T-helper 2 cell treated with Interferon-gamma antibody and Interleukin-4, amounts not matched to agents 5 μg/mL and 100 μg/mL, for 36 hours (primary cell): ENCODE measurements at regions not wholly inside any gene's neighbourhood (a gene's known extent, or its start where the extent isn't known, plus 50 kb on each side); places are given as distances from the start of the nearest gene placed in this dataset.

Source experiments
- DNase-seq: peaks from one replicate; pipeline ENCODE4 v3.0.0; 2021; ENCODE audit warnings: low spot score
- H3K27ac Mint-ChIP-seq: one replicate; pipeline ENCODE4 v1.8.0; 2021; ENCODE audit warnings: mild to moderate bottlenecking, mixed read lengths
- H3K27me3 Mint-ChIP-seq: one replicate; pipeline ENCODE4 v1.8.0; 2021; ENCODE audit warnings: low read depth, mixed read lengths
- H3K36me3 Mint-ChIP-seq: one replicate; pipeline ENCODE4 v1.8.0; 2021; ENCODE audit warnings: low read depth, mixed read lengths
- H3K4me1 Mint-ChIP-seq: one replicate; pipeline ENCODE4 v1.8.0; 2021; ENCODE audit warnings: low read depth, mixed read lengths
- H3K4me3 Mint-ChIP-seq: one replicate; pipeline ENCODE4 v1.8.0; 2022; ENCODE audit warnings: mild to moderate bottlenecking, moderate library complexity, mixed read lengths
- H3K9me3 Mint-ChIP-seq: one replicate; pipeline ENCODE4 v1.8.0; 2021; ENCODE audit warnings: mixed read lengths

DNA sequence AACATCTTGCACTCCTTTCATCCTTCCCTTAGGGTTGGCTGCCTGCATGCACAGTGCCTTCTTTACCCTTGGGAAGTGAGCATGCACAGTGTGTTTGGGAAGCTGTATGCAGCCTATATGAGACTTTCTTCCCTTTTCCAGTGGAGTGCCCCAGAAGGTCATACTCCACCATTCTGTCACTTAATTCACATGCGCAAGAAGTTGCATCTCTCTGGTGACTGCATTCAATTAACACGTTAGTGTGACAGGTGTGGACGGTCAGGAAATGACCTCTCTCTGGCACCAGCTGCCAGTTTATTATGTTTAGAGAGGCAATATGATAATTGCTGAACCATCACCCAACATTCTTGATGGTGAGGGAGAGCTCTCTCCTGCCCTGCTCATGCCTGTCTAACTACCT lies 770.0 kb downstream of the FLRT2 start:
- Mint-ChIP-seq H3K4me3 (no peak overlapping the region), H3K9me3 (peaks cover 11% of the 10 kb centered on the region), H3K4me1 (no peaks in the 10 kb centered on the region), H3K36me3 (no peaks in the 10 kb centered on the region), H3K27ac (no peak overlapping the region), H3K27me3 (no peaks in the 10 kb centered on the region)
- no peak for DNase-seq

DNA sequence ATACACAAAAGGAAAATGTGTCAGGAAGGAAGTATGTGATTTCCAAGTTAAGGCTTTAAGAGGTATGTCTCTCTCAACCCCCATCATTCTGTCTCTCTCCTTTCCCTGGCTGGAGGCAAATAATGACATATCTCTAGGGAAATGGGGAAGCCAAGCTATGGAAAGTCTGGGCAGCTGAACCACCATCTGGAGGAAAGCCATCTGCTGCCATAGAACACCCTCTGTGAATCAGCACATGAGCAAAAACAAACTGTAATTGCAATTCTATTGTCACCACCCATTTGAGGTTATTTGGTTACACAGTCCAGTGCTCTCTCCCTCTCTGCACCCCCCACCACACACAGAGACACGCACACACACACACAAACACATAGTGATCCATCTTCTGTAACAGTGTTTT lies 766.2 kb downstream of the FLRT2 start:
- H3K4me3 Mint-ChIP-seq: no peak overlapping the region
- H3K27ac Mint-ChIP-seq: no peak overlapping the region
- no peaks in the 10 kb centered on the region for H3K27me3 Mint-ChIP-seq
- no peaks in the 10 kb centered on the region for H3K36me3 Mint-ChIP-seq
- DNase-seq: no peak
- peaks cover 11% of the 10 kb centered on the region for H3K9me3 Mint-ChIP-seq
- no peaks in the 10 kb centered on the region for H3K4me1 Mint-ChIP-seq

DNA sequence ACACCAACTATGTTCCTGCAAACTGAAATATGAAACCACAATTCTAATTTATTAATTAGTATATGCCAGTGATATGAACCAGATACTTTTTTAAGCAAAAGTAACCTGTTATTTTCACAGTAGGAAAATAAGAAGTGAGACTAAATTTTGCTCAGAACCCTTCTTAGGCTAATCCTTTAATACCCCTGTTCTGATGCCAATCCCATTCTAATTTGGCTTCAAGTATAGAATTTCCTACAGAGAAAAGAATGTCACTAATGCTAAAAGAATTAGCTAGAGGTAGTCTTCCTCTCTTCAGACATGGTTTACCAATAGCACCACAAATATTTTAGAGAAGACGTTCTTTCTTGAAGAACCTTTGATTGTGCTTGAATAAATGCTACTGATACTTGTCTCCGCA lies 758.4 kb downstream of the FLRT2 start:
- no peaks in the 10 kb centered on the region for H3K36me3 Mint-ChIP-seq
- no peak for DNase-seq

DNA sequence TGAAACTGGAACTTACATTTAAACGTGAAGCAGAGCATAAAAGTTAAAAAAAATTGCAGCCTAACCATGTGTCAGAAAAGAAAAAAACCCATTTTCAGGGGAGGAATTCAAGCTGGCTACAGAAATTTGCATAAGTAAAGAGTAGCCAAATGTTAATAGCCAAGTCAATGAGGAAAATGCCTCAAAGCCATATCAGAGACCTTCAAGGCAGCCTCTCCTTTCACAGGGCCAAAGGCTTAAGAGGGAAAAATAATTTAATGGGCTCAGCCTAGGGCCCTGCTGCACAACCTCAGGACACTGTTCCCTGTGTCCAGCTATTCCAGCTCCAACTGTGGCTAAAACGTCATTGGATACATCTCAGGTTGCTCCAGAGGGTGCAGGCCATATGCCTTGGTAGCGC lies 749.5 kb downstream of the FLRT2 start:
- no peaks in the 10 kb centered on the region for H3K4me1 Mint-ChIP-seq
- no peaks in the 10 kb centered on the region for H3K27me3 Mint-ChIP-seq
- DNase-seq: no peak
- no peak overlapping the region for H3K4me3 Mint-ChIP-seq
- H3K9me3 Mint-ChIP-seq: peaks cover 16% of the 10 kb centered on the region
- no peaks in the 10 kb centered on the region for H3K36me3 Mint-ChIP-seq
- H3K27ac Mint-ChIP-seq: no peak overlapping the region

More for the DNA sequence above, 758.4 kb downstream of the FLRT2 start:
- Mint-ChIP-seq H3K4me3 (no peak overlapping the region), H3K27me3 (no peaks in the 10 kb centered on the region), H3K4me1 (no peaks in the 10 kb centered on the region), H3K9me3 (peaks cover 4% of the 10 kb centered on the region), H3K27ac (no peak overlapping the region)

DNA sequence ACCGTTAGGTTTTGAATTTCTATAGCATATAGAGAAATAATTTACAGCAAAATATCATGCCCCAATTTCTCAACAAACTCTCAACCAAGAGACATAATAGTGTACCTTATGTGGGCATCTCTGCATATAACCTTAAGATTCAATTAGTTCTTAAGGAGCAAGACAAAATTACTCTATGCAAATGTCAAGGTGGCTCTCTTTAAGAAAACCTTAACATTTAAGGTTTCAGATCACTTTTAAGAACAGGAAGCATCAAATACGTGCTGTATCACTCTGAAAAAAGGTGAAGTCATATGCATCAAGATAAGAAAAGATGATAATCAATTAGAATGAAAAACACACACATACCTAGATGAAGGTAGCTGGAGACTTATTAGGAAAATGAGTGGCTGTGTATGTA lies 728.0 kb downstream of the FLRT2 start:
- H3K27ac Mint-ChIP-seq: no peak overlapping the region
- H3K4me1 Mint-ChIP-seq: no peaks in the 10 kb centered on the region

DNA sequence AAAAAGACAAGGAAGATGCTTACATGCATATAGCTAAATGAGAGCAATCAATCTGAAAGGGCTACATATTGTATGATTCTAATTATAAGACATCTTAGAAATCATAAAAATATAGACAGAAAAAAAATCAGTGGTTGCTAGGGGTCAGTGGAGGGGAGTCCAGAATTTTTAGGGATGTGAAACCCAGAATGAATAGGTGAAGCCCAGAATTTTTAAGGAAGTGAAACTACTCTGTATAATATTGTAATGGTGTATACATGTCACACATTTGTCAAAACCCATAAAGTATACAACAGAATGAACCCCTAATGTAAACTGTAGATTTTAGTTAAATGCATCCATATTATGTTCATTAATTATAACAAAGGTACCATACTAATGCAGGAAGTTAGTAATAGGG lies 713.2 kb downstream of the FLRT2 start:
- DNase-seq: no peak
- Mint-ChIP-seq H3K27ac (no peak overlapping the region), H3K36me3 (no peaks in the 10 kb centered on the region), H3K27me3 (no peaks in the 10 kb centered on the region), H3K4me3 (no peak overlapping the region), H3K4me1 (no peaks in the 10 kb centered on the region), H3K9me3 (peaks cover 13% of the 10 kb centered on the region)

More for the DNA sequence above, 728.0 kb downstream of the FLRT2 start:
- Mint-ChIP-seq H3K4me3 (no peak overlapping the region), H3K9me3 (peaks cover 3% of the 10 kb centered on the region), H3K27me3 (no peaks in the 10 kb centered on the region), H3K36me3 (no peaks in the 10 kb centered on the region)
- DNase-seq: no peak

DNA sequence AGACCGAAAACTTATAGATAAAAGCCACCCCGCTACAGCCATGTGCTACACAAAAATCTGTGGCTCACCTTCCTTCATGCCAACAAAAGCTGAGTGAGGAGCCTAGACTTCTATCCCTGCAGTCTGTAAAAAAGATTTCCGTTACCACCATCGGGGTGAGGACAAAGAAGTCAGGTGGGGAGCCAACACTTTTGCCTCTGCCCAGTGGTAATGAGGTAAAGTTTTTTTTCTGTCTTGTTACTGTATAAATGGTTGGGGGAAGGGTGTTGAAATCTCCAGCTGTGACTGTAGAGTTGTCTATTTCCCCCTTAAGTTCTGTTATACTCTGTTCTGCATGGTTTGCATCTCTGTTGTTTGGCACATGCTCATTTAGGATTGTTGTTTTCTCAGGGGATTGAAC lies 707.8 kb downstream of the FLRT2 start:
- H3K9me3 Mint-ChIP-seq: peaks cover 23% of the 10 kb centered on the region
- no peaks in the 10 kb centered on the region for H3K27me3 Mint-ChIP-seq
- no peak overlapping the region for H3K4me3 Mint-ChIP-seq
- H3K36me3 Mint-ChIP-seq: no peaks in the 10 kb centered on the region
- H3K27ac Mint-ChIP-seq: no peak overlapping the region
- no peaks in the 10 kb centered on the region for H3K4me1 Mint-ChIP-seq
- no peak for DNase-seq

DNA sequence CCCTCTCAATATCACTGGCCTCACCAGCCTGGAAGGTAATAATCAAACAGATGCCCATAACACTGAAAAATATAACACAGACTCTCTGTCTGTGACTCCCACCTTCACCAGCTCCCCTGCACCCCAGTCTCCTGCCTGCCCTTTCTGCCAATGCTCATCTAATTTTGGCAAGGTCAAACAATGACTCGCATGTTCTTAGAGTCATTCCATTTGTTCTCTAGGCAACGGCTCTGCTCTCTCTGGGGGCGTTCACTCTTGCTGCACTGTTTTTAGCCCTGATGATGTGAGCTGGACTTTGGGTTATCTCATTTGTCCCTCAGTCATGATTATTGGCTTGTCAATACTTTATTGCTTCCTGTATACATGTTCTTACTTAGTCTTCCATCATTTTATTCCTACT lies 691.8 kb downstream of the FLRT2 start:
- Mint-ChIP-seq H3K27ac (no peak overlapping the region), H3K4me3 (no peak overlapping the region), H3K27me3 (no peaks in the 10 kb centered on the region), H3K9me3 (no peaks in the 10 kb centered on the region), H3K36me3 (no peaks in the 10 kb centered on the region), H3K4me1 (no peaks in the 10 kb centered on the region)
- DNase-seq: no peak

DNA sequence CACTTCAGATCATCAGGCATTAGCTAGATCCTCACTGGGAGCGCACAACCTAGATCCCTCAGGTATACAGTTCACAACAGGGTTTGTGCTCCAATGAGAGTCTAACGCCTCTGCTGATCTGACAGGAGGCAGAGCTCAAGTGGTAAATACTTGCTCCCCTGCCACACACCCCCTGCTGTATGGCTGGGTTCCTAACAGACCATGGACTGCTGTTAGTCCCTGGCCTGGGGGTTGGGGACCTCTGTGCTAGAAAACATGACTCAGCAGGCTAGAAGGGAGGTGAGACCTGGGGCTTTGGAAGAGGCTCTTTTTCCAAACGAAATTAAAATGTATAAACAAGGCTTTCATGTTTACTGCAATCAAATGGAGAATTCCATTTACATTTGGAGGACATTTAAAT lies 691.1 kb downstream of the FLRT2 start:
- DNase-seq: no peak
- Mint-ChIP-seq H3K4me3 (no peak overlapping the region), H3K9me3 (no peaks in the 10 kb centered on the region), H3K36me3 (no peaks in the 10 kb centered on the region), H3K4me1 (no peaks in the 10 kb centered on the region), H3K27me3 (no peaks in the 10 kb centered on the region), H3K27ac (no peak overlapping the region)

DNA sequence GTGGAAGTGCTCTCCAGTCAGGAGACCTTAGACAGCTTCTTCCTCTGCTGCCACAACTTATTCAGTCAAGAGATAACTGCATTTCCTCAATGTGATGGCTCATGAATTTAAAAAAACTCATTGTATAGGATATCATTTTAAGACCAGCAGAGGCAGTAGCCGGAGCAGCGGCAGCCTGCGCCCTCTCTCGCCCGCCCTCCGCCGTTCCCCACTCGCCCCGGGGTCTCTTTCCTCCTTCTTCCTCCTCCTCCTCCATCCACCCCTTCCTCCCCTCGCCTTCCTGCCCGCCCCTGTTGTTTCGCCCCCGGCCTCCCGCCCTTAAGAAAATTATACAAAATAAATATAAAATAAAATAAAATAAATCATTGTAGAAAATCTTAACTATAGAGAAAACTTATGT lies 687.6 kb downstream of the FLRT2 start:
- no peaks in the 10 kb centered on the region for H3K36me3 Mint-ChIP-seq
- no peaks in the 10 kb centered on the region for H3K9me3 Mint-ChIP-seq
- no peak overlapping the region for H3K27ac Mint-ChIP-seq
- H3K4me1 Mint-ChIP-seq: no peaks in the 10 kb centered on the region
- DNase-seq: no peak
- no peak overlapping the region for H3K4me3 Mint-ChIP-seq
- no peaks in the 10 kb centered on the region for H3K27me3 Mint-ChIP-seq

DNA sequence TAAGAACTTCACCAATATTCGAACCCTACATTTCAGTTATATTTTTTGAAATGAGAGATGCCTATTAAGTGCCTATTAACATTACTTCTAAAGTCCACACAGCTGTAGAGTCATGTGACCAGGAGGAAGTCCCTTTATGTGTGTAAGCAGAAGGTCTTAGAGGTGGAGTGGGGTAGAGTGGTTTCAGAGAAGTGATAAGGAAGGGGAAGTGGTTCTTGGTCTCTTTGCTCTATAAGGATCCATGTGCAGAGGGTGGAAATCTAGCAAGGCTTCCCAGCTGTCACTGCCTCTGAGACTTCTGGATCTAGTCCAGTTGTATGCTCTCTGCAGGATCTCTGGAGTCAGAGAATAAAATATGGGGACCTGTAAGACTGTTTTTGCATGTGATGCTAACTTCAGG lies 673.9 kb downstream of the FLRT2 start:
- Mint-ChIP-seq H3K9me3 (peaks cover 22% of the 10 kb centered on the region), H3K27me3 (no peaks in the 10 kb centered on the region), H3K4me3 (no peak overlapping the region), H3K27ac (no peak overlapping the region), H3K4me1 (no peaks in the 10 kb centered on the region), H3K36me3 (no peaks in the 10 kb centered on the region)
- no peak for DNase-seq

DNA sequence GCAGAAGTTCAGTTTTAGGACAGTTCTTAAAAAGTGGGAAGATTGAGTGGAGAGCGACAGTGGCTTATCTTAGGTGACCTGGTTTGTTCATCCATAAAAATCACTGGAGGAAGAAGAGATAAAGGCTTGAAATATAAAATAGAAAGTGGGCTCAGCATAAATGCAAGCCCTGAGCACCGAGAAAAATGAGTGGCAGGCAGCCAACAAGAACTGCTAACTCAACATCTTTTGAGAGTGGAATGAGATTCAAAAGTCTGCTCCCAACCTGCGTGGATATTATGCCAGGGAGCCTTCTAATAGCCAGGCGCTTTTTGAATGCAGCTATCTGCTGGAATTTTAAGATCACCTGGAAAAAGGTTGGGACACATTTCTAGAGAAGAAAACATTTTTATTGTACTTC lies 666.5 kb downstream of the FLRT2 start:
- Mint-ChIP-seq H3K27ac (no peak overlapping the region), H3K36me3 (no peaks in the 10 kb centered on the region), H3K4me3 (no peak overlapping the region), H3K9me3 (peaks cover 2% of the 10 kb centered on the region), H3K4me1 (no peaks in the 10 kb centered on the region), H3K27me3 (no peaks in the 10 kb centered on the region)
- no peak for DNase-seq

DNA sequence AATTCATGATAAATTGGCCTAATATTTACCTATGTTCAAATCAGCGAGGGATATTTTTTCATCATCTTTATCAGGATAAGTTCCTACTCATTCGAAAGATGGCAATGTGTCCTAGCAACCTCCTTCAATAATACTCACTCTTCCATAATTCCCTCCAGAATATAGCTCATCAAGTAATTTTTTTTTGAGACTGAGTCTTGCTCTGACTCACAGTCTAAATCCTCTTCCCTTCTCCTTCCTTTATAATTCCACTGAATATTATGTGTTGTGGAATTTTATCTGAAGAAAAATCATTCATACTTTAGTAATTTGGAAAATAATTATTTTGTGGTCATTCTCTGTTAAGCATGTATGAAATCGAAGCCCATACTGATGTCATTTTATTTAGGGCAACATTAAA lies 663.8 kb downstream of the FLRT2 start:
- H3K27me3 Mint-ChIP-seq: no peaks in the 10 kb centered on the region

DNA sequence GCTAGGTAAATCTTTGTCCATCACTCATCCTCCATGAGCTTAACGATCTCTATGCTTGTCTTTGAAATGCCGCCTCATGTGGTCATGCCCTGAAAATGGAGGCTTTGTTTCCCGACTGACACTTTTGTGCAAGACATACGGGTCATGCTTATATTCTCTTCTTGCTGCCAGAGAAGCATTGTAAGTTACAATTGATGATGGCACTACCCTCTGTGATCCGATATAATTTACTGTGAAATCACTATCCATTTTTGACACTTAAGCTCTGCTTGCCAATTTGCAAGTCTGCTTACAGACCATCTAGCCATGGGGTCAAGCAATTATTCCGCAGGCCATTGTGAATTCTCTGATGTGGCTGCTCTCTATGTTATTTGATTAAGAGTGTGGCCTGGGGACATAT lies 650.0 kb downstream of the FLRT2 start:
- H3K36me3 Mint-ChIP-seq: no peaks in the 10 kb centered on the region
- no peak overlapping the region for H3K27ac Mint-ChIP-seq
- no peak for DNase-seq
- H3K9me3 Mint-ChIP-seq: peaks cover 26% of the 10 kb centered on the region
- no peak overlapping the region for H3K4me3 Mint-ChIP-seq
- H3K27me3 Mint-ChIP-seq: no peaks in the 10 kb centered on the region
- H3K4me1 Mint-ChIP-seq: no peaks in the 10 kb centered on the region

More for the DNA sequence above, 663.8 kb downstream of the FLRT2 start:
- peaks cover 4% of the 10 kb centered on the region for H3K9me3 Mint-ChIP-seq
- no peak for DNase-seq
- H3K4me1 Mint-ChIP-seq: no peaks in the 10 kb centered on the region
- no peak overlapping the region for H3K27ac Mint-ChIP-seq
- no peaks in the 10 kb centered on the region for H3K36me3 Mint-ChIP-seq
- no peak overlapping the region for H3K4me3 Mint-ChIP-seq

DNA sequence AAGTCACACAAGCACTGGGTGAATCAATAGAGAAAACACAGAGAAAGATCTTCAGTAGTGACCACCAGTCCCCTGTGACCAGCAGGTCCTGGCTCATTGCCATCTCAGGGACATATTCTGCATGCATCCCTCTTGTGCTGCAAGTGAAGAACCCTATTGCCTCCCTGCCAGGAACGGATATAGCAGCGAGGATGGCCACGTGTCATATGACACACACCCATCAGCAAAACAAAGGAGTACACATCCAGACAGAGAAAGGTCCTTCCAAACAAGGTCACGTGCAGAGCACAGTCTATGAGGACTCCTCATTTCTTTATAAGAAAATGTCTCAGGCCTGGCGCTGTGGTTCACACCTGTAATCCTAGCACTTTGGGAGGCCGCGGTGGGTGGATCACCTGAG lies 638.4 kb downstream of the FLRT2 start:
- Mint-ChIP-seq H3K36me3 (no peaks in the 10 kb centered on the region), H3K27me3 (no peaks in the 10 kb centered on the region), H3K4me3 (no peak overlapping the region), H3K9me3 (peaks cover 14% of the 10 kb centered on the region), H3K4me1 (no peaks in the 10 kb centered on the region), H3K27ac (no peak overlapping the region)
- DNase-seq: no peak
